ENCODE measurements at regions not wholly inside any gene's neighbourhood (a gene's known extent, or its start where the extent isn't known, plus 50 kb on each side); places are given as distances from the start of the nearest gene placed in this dataset.
A peak's percentile ranks its signal among the peaks of the same experiment; 100 is the strongest.

DNA sequence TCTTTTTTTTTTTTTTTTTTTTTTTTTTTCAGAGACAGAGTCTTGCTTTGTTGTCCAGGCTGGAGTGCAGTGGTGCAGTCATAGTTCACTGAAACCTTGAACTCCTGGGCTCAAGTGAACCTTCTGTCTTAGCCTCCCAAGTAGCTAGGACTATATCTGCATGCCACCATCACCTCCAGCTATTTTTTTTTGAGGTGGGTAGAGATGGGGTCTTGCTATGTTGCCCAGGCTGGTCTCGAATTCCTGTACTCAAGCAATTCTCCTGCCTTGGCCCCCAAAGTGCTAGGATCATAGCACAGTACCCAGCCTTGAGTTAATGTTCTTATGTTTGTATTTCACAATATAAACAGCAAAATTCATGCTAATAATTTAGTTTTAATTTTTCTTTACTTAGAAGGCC lies 62.9 kb upstream of the IGFBP2 start:
- TF ChIP-seq, protein P1, sequence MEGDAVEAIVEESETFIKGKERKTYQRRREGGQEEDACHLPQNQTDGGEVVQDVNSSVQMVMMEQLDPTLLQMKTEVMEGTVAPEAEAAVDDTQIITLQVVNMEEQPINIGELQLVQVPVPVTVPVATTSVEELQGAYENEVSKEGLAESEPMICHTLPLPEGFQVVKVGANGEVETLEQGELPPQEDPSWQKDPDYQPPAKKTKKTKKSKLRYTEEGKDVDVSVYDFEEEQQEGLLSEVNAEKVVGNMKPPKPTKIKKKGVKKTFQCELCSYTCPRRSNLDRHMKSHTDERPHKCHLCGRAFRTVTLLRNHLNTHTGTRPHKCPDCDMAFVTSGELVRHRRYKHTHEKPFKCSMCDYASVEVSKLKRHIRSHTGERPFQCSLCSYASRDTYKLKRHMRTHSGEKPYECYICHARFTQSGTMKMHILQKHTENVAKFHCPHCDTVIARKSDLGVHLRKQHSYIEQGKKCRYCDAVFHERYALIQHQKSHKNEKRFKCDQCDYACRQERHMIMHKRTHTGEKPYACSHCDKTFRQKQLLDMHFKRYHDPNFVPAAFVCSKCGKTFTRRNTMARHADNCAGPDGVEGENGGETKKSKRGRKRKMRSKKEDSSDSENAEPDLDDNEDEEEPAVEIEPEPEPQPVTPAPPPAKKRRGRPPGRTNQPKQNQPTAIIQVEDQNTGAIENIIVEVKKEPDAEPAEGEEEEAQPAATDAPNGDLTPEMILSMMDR (IDR thresholded peaks at IDR 0.05): no peak
- TF ChIP-seq POLR2A (IDR thresholded peaks at IDR 0.05): no peak
- Histone ChIP-seq H3K27me3 (no peaks in the 10 kb centered on the region), H3K4me3 (no peak overlapping the region), H3K36me3 (no peaks in the 10 kb centered on the region), H3K4me1 (no peaks in the 10 kb centered on the region), H3K9me3 (no peaks in the 10 kb centered on the region), H3K27ac (no peak overlapping the region)
- intact Hi-C loops (cut with DNase I; ENCODE audit: low total_unique reads): no loop called here
- DNase-seq: no peak

DNA sequence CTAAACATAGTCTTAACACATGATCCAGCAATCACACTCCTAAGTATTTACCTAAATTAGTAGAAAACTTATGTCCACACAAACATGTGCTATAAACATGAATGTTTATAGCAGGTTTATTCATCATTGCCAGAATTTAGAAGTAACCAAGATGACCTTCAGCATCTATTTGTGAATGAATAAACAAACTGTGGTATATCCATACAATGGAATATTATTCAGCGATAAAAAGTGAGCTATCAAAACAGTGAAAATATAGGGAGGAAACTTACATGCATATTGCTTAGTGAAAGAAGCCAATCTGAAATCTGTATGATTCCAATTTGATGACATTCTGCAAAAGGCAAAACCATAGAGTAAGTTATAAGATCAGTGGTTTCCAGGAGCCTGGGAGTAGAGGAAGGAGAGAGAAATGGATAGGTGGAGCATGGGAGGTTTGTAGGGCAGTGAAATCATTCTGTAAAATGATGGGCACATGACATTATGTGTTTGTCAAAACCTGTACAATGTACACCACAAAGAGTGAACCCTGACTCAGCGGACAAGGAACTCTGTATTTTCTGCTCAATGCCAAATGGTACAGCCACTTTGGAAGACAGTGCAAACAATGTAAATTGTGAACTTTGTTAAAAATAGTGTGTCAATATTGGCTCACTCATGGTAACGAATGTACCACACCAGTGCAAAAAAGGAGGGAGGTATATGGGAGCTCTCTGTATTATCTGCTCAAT lies 61.9 kb upstream of the IGFBP2 start:
- Histone ChIP-seq H3K27me3 (no peaks in the 10 kb centered on the region), H3K4me1 (no peaks in the 10 kb centered on the region), H3K9me3 (no peaks in the 10 kb centered on the region), H3K27ac (no peak overlapping the region), H3K4me3 (no peak overlapping the region), H3K36me3 (no peaks in the 10 kb centered on the region)
- TF ChIP-seq POLR2A (IDR thresholded peaks at IDR 0.05): no peak
- TF ChIP-seq, protein P1 (IDR thresholded peaks at IDR 0.05): no peak
- intact Hi-C loops (cut with DNase I; ENCODE audit: low total_unique reads): no loop called here
- DNase-seq: no peak

DNA sequence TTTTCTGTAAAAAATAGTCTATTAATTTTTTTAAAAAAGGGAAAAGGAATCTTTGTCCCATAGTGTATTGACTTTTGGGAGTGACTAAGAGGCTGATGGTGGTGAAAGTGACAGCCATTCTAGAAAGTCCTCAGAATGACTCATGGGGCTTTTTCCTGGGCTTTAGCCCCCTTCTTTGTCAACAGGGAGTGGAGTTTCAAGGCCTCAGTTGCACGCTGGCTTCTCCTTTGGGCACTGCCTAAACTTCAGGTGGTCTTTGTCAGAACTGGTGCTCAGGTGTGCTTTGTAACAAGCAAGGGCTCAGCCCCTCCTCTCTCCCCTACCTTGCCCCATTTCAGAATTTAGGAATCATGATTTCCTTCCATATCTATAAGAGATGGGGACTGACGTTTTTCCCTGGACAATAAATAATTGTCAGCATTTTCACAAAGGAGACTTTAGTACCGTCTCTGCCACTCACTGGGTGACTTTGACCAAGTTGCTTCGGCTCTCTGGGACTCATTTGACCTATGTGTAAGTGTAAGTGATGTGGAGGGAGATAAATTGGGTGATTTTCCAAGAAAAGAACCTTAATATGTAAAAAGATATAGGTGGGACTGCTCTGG lies 61.2 kb upstream of the IGFBP2 start:
- no peak for DNase-seq
- Histone ChIP-seq H3K9me3 (no peaks in the 10 kb centered on the region), H3K27ac (peak overlapping the region; percentile 75 to 81), H3K4me3 (no peak overlapping the region), H3K27me3 (no peaks in the 10 kb centered on the region), H3K36me3 (no peaks in the 10 kb centered on the region), H3K4me1 (no peaks in the 10 kb centered on the region)
- TF ChIP-seq, protein P1 (IDR thresholded peaks at IDR 0.05): no peak
- no peak for TF ChIP-seq POLR2A (IDR thresholded peaks at IDR 0.05)
- intact Hi-C loops (cut with DNase I; ENCODE audit: low total_unique reads): no loop called here

DNA sequence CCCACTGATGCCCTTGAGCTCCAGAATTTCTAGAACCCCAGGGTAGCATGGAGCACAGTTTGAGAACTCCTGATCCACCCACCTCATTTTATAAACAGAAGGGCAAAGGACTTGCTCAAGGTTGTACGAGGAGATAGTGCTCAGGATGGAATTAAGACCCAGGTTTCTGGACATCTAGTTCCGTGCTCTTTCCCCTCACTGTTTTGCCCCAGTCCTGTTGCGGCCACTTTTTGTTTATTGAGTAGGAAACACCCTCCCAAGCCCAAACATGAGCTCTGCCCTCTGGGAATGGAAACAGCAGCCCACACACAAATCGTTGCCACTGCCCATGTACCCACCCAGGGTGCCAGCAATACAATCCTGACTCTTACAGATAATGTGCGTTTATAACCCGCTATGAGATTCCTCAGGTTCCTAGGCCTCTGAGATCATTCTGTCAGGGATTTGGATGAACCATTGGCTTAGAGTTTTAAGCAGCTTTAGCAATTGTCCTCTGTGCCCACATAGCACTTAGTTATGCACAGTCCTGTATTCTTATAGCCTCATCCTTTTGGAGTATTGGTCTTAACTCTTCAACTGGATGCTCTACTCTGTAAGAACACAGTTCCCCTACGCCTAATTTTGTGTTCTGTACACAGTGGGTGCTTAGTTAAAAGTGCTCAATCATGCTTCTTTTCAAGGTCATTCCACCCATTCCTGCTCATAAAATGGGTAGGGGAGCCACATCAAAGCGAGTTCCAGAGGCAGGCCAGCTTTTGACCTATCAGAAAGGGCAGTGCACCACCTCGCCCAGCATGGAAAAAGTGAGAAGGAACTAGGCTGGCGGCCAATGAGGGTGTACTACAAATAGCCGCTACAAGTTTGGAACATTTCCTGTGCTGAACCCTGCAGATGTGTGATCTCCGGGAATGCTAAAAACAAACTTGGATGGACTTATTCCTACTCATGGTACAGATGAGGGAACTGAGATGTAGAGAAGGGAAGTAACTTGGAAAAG lies 60.3 kb upstream of the IGFBP2 start:
- Histone ChIP-seq H3K36me3 (no peaks in the 10 kb centered on the region), H3K27me3 (no peaks in the 10 kb centered on the region), H3K4me1 (no peaks in the 10 kb centered on the region), H3K4me3 (no peak overlapping the region), H3K9me3 (no peaks in the 10 kb centered on the region), H3K27ac (peak overlapping the region; percentile 75 to 81)
- TF ChIP-seq POLR2A (IDR thresholded peaks at IDR 0.05): no peak
- TF ChIP-seq, protein P1 (IDR thresholded peaks at IDR 0.05): no peak
- intact Hi-C loops (cut with DNase I; ENCODE audit: low total_unique reads): no loop called here
- peak; percentile 79 to 89 for DNase-seq

Measured in uterus (tissue), 3 donors.